ENCODE measurements at regions not wholly inside any gene's neighbourhood (a gene's known extent, or its start where the extent isn't known, plus 50 kb on each side); places are given as distances from the start of the nearest gene placed in this dataset.
"Not testable (repeated sequence)": the region's sequence is repeated elsewhere in the genome, so short reads cannot be mapped to it uniquely, and the experiment has no call there.

- Histone ChIP-seq H3K27me3 (ENCODE audit: low read depth) (no peaks in the 10 kb centered on the region), H3K9me3 (peaks cover 4% of the 10 kb centered on the region; the same call in 1 of the 2 replicates), H3K36me3 (replicated peaks) (no peaks in the 10 kb centered on the region), H3K4me3 (no peak overlapping the region), H3K4me1 (no peaks in the 10 kb centered on the region)
- in situ Hi-C loops (cut with MboI; ENCODE audit: low sequenced_read_pairs) = no loop called here
- no peak for DNase-seq (ENCODE audit: low spot score in 2 of 2)
Observed at GRCh38 chr14:89743828-89744227, 210.7 kb downstream of the EFCAB11 start.

- in situ Hi-C loops (cut with MboI; ENCODE audit: low sequenced_read_pairs) = no loop called here
- DNase-seq (ENCODE audit: low spot score in 2 of 2) = no peak
- H3K27me3 ChIP-seq (ENCODE audit: low read depth) = no peaks in the 10 kb centered on the region
- H3K4me1 ChIP-seq = no peaks in the 10 kb centered on the region
- H3K4me3 ChIP-seq = no peak overlapping the region
- H3K9me3 ChIP-seq = peaks cover 4% of the 10 kb centered on the region; the same call in 1 of the 2 replicates
- no peaks in the 10 kb centered on the region for H3K36me3 ChIP-seq (replicated peaks)
Observed at GRCh38 chr14:89740241-89740640, 214.3 kb downstream of the EFCAB11 start.

GRCh38 chr14:89736881-89737280 lies 217.6 kb downstream of the EFCAB11 start:
- no peaks in the 10 kb centered on the region for H3K36me3 ChIP-seq (replicated peaks)
- no peak overlapping the region for H3K4me3 ChIP-seq
- no peak for DNase-seq (ENCODE audit: low spot score in 2 of 2)
- no peaks in the 10 kb centered on the region for H3K4me1 ChIP-seq
- in situ Hi-C loops (cut with MboI; ENCODE audit: low sequenced_read_pairs) = no loop called here
- 0 out of 2 replicates have a peak, but pooled peaks cover under 1% of the 10 kb centered on the region for H3K9me3 ChIP-seq
- no peaks in the 10 kb centered on the region for H3K27me3 ChIP-seq (ENCODE audit: low read depth)

- in situ Hi-C loops (cut with MboI; ENCODE audit: low sequenced_read_pairs) = no loop called here
- H3K4me1 ChIP-seq = no peaks in the 10 kb centered on the region
- no peaks in the 10 kb centered on the region for H3K9me3 ChIP-seq
- no peak overlapping the region for H3K4me3 ChIP-seq
- DNase-seq (ENCODE audit: low spot score in 2 of 2) = no peak
- H3K36me3 ChIP-seq (replicated peaks) = no peaks in the 10 kb centered on the region
- peaks cover 3% of the 10 kb centered on the region; the same call in 1 of the 2 replicates for H3K27me3 ChIP-seq (ENCODE audit: low read depth)
Observed at GRCh38 chr14:89731396-89731933, 223.1 kb downstream of the EFCAB11 start.

- Histone ChIP-seq H3K36me3 (replicated peaks) (no peaks in the 10 kb centered on the region), H3K4me1 (no peaks in the 10 kb centered on the region), H3K9me3 (no peaks in the 10 kb centered on the region), H3K27me3 (ENCODE audit: low read depth) (peaks cover 3% of the 10 kb centered on the region; the same call in 1 of the 2 replicates), H3K4me3 (no peak overlapping the region)
- in situ Hi-C loops (cut with MboI; ENCODE audit: low sequenced_read_pairs) = no loop called here
- no peak for DNase-seq (ENCODE audit: low spot score in 2 of 2)
Observed at GRCh38 chr14:89730687-89731086, 223.8 kb downstream of the EFCAB11 start.

- Histone ChIP-seq H3K27me3 (ENCODE audit: low read depth) (peaks cover 3% of the 10 kb centered on the region; the same call in 1 of the 2 replicates), H3K36me3 (replicated peaks) (no peaks in the 10 kb centered on the region), H3K4me3 (no peak overlapping the region), H3K4me1 (peaks cover 8% of the 10 kb centered on the region), H3K9me3 (no peaks in the 10 kb centered on the region)
- no peak for DNase-seq (ENCODE audit: low spot score in 2 of 2)
- in situ Hi-C loops (cut with MboI; ENCODE audit: low sequenced_read_pairs) = no loop called here
Observed at GRCh38 chr14:89728964-89729363, 225.6 kb downstream of the EFCAB11 start.

GRCh38 chr14:89726226-89726625 lies 228.3 kb downstream of the EFCAB11 start:
- H3K9me3 ChIP-seq; H3K27me3 ChIP-seq (ENCODE audit: low read depth); H3K4me3 ChIP-seq; DNase-seq (ENCODE audit: low spot score in 2 of 2); H3K36me3 ChIP-seq (replicated peaks); in situ Hi-C loops (cut with MboI; ENCODE audit: low sequenced_read_pairs): not testable (repeated sequence)
- H3K4me1 ChIP-seq = peaks cover 10% of the 10 kb centered on the region

- no peaks in the 10 kb centered on the region for H3K9me3 ChIP-seq
- H3K4me3 ChIP-seq = no peak overlapping the region
- no peaks in the 10 kb centered on the region for H3K36me3 ChIP-seq (replicated peaks)
- in situ Hi-C loops (cut with MboI; ENCODE audit: low sequenced_read_pairs) = no loop called here
- no peaks in the 10 kb centered on the region for H3K27me3 ChIP-seq (ENCODE audit: low read depth)
- DNase-seq (ENCODE audit: low spot score in 2 of 2) = no peak
- H3K4me1 ChIP-seq = peaks cover 14% of the 10 kb centered on the region
Observed at GRCh38 chr14:89724628-89724960, 229.9 kb downstream of the EFCAB11 start.

GRCh38 chr14:89723930-89724627 lies 230.5 kb downstream of the EFCAB11 start:
- Histone ChIP-seq H3K9me3 (no peaks in the 10 kb centered on the region), H3K4me3 (no peak overlapping the region), H3K4me1 (peaks cover 14% of the 10 kb centered on the region), H3K36me3 (replicated peaks) (no peaks in the 10 kb centered on the region), H3K27me3 (ENCODE audit: low read depth) (no peaks in the 10 kb centered on the region)
- in situ Hi-C loops (cut with MboI; ENCODE audit: low sequenced_read_pairs) = no loop called here
- DNase-seq (ENCODE audit: low spot score in 2 of 2) = no peak

GRCh38 chr14:89721956-89722355 lies 232.6 kb downstream of the EFCAB11 start:
- Histone ChIP-seq H3K9me3 (no peaks in the 10 kb centered on the region), H3K27me3 (ENCODE audit: low read depth) (no peaks in the 10 kb centered on the region), H3K4me3 (no peak overlapping the region), H3K36me3 (replicated peaks) (no peaks in the 10 kb centered on the region), H3K4me1 (peaks cover 14% of the 10 kb centered on the region)
- in situ Hi-C loops (cut with MboI; ENCODE audit: low sequenced_read_pairs) = no loop called here
- DNase-seq (ENCODE audit: low spot score in 2 of 2) = no peak

- H3K27me3 ChIP-seq (ENCODE audit: low read depth) = no peaks in the 10 kb centered on the region
- no peaks in the 10 kb centered on the region for H3K9me3 ChIP-seq
- in situ Hi-C loops (cut with MboI; ENCODE audit: low sequenced_read_pairs) = no loop called here
- no peaks in the 10 kb centered on the region for H3K36me3 ChIP-seq (replicated peaks)
- no peak for DNase-seq (ENCODE audit: low spot score in 2 of 2)
- peaks cover 14% of the 10 kb centered on the region for H3K4me1 ChIP-seq
- H3K4me3 ChIP-seq = no peak overlapping the region
Observed at GRCh38 chr14:89720741-89721729, 233.5 kb downstream of the EFCAB11 start.

- H3K27me3 ChIP-seq (ENCODE audit: low read depth) = no peaks in the 10 kb centered on the region
- no peaks in the 10 kb centered on the region for H3K36me3 ChIP-seq (replicated peaks)
- no peak overlapping the region for H3K4me3 ChIP-seq
- H3K4me1 ChIP-seq = peaks cover 14% of the 10 kb centered on the region
- in situ Hi-C loops (cut with MboI; ENCODE audit: low sequenced_read_pairs) = no loop called here
- H3K9me3 ChIP-seq = no peaks in the 10 kb centered on the region
- DNase-seq (ENCODE audit: low spot score in 2 of 2) = no peak
Observed at GRCh38 chr14:89720076-89720687, 234.3 kb downstream of the EFCAB11 start.

- Histone ChIP-seq H3K4me1 (peaks cover 11% of the 10 kb centered on the region), H3K4me3 (no peak overlapping the region)
- in situ Hi-C loops (cut with MboI; ENCODE audit: low sequenced_read_pairs) = no loop called here
Observed at GRCh38 chr14:89719366-89720075, 235.0 kb downstream of the EFCAB11 start.

More at GRCh38 chr14:89719366-89720075, 235.0 kb downstream of the EFCAB11 start:
- DNase-seq (ENCODE audit: low spot score in 2 of 2) = no peak
- Histone ChIP-seq H3K27me3 (ENCODE audit: low read depth) (no peaks in the 10 kb centered on the region), H3K36me3 (replicated peaks) (no peaks in the 10 kb centered on the region), H3K9me3 (no peaks in the 10 kb centered on the region)
